ENCODE measurements at regions not wholly inside any gene's neighbourhood (a gene's known extent, or its start where the extent isn't known, plus 50 kb on each side); places are given as distances from the start of the nearest gene placed in this dataset.

- TF ChIP-seq, protein P1, sequence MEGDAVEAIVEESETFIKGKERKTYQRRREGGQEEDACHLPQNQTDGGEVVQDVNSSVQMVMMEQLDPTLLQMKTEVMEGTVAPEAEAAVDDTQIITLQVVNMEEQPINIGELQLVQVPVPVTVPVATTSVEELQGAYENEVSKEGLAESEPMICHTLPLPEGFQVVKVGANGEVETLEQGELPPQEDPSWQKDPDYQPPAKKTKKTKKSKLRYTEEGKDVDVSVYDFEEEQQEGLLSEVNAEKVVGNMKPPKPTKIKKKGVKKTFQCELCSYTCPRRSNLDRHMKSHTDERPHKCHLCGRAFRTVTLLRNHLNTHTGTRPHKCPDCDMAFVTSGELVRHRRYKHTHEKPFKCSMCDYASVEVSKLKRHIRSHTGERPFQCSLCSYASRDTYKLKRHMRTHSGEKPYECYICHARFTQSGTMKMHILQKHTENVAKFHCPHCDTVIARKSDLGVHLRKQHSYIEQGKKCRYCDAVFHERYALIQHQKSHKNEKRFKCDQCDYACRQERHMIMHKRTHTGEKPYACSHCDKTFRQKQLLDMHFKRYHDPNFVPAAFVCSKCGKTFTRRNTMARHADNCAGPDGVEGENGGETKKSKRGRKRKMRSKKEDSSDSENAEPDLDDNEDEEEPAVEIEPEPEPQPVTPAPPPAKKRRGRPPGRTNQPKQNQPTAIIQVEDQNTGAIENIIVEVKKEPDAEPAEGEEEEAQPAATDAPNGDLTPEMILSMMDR (IDR thresholded peaks at IDR 0.05; ENCODE audit: borderline replicate concordance, extremely low read depth, low read length, poor library complexity, severe bottlenecking), result no peak
- TF ChIP-seq EZH2 (IDR thresholded peaks at IDR 0.05; ENCODE audit: borderline replicate concordance, low read depth, low read length, severe bottlenecking), result no peak
These were observed 73.0 kb upstream of the SIPA1L2 start for GRCh38 chr1:232702911-232703310.
